ENCODE measurements at regions not wholly inside any gene's neighbourhood (a gene's known extent, or its start where the extent isn't known, plus 50 kb on each side); places are given as distances from the start of the nearest gene placed in this dataset.

- H3K36me3 ChIP-seq (replicated peaks; ENCODE audit: insufficient read depth, low read depth) = no peaks in the 10 kb centered on the region
- H3K4me2 ChIP-seq = no peak overlapping the region
- H4K20me1 ChIP-seq (ENCODE audit: insufficient read depth, poor library complexity, severe bottlenecking) = no peaks in the 10 kb centered on the region
- H3K4me1 ChIP-seq (ENCODE audit: insufficient read depth) = no peaks in the 10 kb centered on the region
- H2AFZ ChIP-seq = no peak overlapping the region
- DNase-seq (ENCODE audit: low spot score) = no peak
- no peak overlapping the region for H3K27ac ChIP-seq
- no peak overlapping the region for H3K4me3 ChIP-seq
- no peaks in the 10 kb centered on the region for H3K9me3 ChIP-seq (ENCODE audit: low read depth)
- no peaks in the 10 kb centered on the region for H3K79me2 ChIP-seq
- H3K9me2 ChIP-seq (replicated peaks; ENCODE audit: insufficient read depth) = no peaks in the 10 kb centered on the region
- TF ChIP-seq EZH2 (IDR thresholded peaks at IDR 0.05; ENCODE audit: borderline replicate concordance) (no peak), EZH2phosphoT487 (IDR thresholded peaks at IDR 0.05; ENCODE audit: low read depth, severe bottlenecking, unreplicated experiment) (no peak)
- TF ChIP-seq, protein P1, sequence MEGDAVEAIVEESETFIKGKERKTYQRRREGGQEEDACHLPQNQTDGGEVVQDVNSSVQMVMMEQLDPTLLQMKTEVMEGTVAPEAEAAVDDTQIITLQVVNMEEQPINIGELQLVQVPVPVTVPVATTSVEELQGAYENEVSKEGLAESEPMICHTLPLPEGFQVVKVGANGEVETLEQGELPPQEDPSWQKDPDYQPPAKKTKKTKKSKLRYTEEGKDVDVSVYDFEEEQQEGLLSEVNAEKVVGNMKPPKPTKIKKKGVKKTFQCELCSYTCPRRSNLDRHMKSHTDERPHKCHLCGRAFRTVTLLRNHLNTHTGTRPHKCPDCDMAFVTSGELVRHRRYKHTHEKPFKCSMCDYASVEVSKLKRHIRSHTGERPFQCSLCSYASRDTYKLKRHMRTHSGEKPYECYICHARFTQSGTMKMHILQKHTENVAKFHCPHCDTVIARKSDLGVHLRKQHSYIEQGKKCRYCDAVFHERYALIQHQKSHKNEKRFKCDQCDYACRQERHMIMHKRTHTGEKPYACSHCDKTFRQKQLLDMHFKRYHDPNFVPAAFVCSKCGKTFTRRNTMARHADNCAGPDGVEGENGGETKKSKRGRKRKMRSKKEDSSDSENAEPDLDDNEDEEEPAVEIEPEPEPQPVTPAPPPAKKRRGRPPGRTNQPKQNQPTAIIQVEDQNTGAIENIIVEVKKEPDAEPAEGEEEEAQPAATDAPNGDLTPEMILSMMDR (IDR thresholded peaks at IDR 0.05; ENCODE audit: poor library complexity) = no peak
- WGBS (ENCODE audit: low lambda C conversion rate, missing lambda C conversion rate) = 94% methylated on average over 2 of the region's 2 CpGs
- H3K27me3 ChIP-seq = no peaks in the 10 kb centered on the region
Observed at GRCh38 chr3:159417761-159418160, 570.9 kb upstream of the IL12A start.

DNA sequence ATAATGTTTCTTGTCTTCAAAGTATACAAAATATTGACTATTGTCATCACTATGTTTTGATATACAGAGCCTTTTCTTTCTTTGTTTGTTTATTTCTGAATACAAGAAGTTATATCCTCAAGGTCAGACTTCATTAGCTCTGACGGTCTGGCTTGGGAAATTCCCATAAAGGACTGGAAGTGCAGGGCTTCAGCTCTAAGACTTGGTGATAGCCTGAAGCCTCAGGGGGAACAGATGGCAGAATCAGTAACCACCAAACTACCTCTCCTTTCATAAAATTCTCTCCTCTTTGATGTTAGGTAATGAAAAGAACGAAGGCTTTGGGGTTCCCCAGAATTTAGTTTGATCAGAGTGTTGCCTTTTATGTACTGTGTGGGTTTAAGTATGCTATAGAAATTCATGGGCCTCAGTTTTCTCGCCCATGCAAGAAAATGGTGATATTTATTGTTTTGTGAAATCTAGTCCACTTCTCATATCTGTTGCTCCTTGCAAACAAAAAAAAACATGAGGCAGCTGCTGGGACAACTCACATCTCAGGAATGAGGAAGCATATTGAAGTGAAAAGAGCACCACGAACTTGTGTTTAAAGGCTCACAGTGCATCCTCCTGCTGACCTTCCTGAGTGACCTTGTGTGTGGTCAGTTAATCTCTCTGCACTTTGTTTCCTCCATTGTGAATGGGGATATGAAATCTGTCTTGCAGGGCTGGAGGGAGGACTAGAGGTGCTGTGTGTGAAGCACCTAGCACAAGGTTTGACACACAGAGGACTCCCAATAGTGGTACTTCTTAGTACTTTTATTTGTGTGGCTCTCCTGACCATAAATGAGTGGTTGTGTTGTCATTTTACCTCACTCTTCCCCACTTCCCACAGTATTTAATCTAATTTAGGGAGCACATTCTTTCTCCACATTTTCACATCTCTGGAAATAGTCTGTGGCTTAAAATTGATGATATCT is 569.8 kb upstream of the IL12A start:
- peak overlapping the region; percentile 29 for H3K27ac ChIP-seq
- H3K36me3 ChIP-seq (replicated peaks; ENCODE audit: insufficient read depth, low read depth) = no peaks in the 10 kb centered on the region
- H3K27me3 ChIP-seq = no peaks in the 10 kb centered on the region
- no peaks in the 10 kb centered on the region for H3K79me2 ChIP-seq
- no peak overlapping the region for H2AFZ ChIP-seq
- H3K9me3 ChIP-seq (ENCODE audit: low read depth) = no peaks in the 10 kb centered on the region
- no peak overlapping the region for H3K4me2 ChIP-seq
- 42% methylated on average over 4 of the region's 4 CpGs for WGBS (ENCODE audit: low lambda C conversion rate, missing lambda C conversion rate)
- peak; percentile 13 for DNase-seq (ENCODE audit: low spot score)
- TF ChIP-seq EZH2phosphoT487 (IDR thresholded peaks at IDR 0.05; ENCODE audit: low read depth, severe bottlenecking, unreplicated experiment) (no peak), EZH2 (IDR thresholded peaks at IDR 0.05; ENCODE audit: borderline replicate concordance) (no peak)
- TF ChIP-seq, protein P1 (IDR thresholded peaks at IDR 0.05; ENCODE audit: poor library complexity) = no peak
- H3K9me2 ChIP-seq (replicated peaks; ENCODE audit: insufficient read depth) = no peaks in the 10 kb centered on the region
- H3K4me3 ChIP-seq = no peak overlapping the region
- H4K20me1 ChIP-seq (ENCODE audit: insufficient read depth, poor library complexity, severe bottlenecking) = no peaks in the 10 kb centered on the region
- H3K4me1 ChIP-seq (ENCODE audit: insufficient read depth) = no peaks in the 10 kb centered on the region

- Histone ChIP-seq H3K79me2 (no peaks in the 10 kb centered on the region), H2AFZ (no peak overlapping the region), H3K9me2 (replicated peaks; ENCODE audit: insufficient read depth) (no peaks in the 10 kb centered on the region), H3K36me3 (replicated peaks; ENCODE audit: insufficient read depth, low read depth) (no peaks in the 10 kb centered on the region), H4K20me1 (ENCODE audit: insufficient read depth, poor library complexity, severe bottlenecking) (no peaks in the 10 kb centered on the region), H3K4me2 (no peak overlapping the region), H3K4me1 (ENCODE audit: insufficient read depth) (no peaks in the 10 kb centered on the region), H3K9me3 (ENCODE audit: low read depth) (no peaks in the 10 kb centered on the region), H3K27ac (no peak overlapping the region), H3K4me3 (no peak overlapping the region), H3K27me3 (no peaks in the 10 kb centered on the region)
- DNase-seq (ENCODE audit: low spot score) = no peak
- TF ChIP-seq EZH2 (IDR thresholded peaks at IDR 0.05; ENCODE audit: borderline replicate concordance) (no peak), EZH2phosphoT487 (IDR thresholded peaks at IDR 0.05; ENCODE audit: low read depth, severe bottlenecking, unreplicated experiment) (no peak)
- TF ChIP-seq, protein P1 (IDR thresholded peaks at IDR 0.05; ENCODE audit: poor library complexity) = no peak
- WGBS (ENCODE audit: low lambda C conversion rate, missing lambda C conversion rate) = 68% methylated on average over 2 of the region's 2 CpGs
Observed at GRCh38 chr3:159429702-159430101, 558.9 kb upstream of the IL12A start.

Measured in hepatocyte (in vitro differentiated cells).